GM12891 (cell line): ENCODE measurements at regions not wholly inside any gene's neighbourhood (a gene's known extent, or its start where the extent isn't known, plus 50 kb on each side); places are given as distances from the start of the nearest gene placed in this dataset.

Source experiments
- PAX5 ChIP-seq: IDR thresholded peaks from 2 replicates; pipeline ENCODE4 v1.6.1; 2011; ENCODE audit warnings: low read length, moderate library complexity, mild to moderate bottlenecking; ENCODE audit not compliant: insufficient read depth, severe bottlenecking
- POLR2A ChIP-seq: IDR thresholded peaks from 2 replicates; pipeline ENCODE4 v1.6.1; 2011; ENCODE audit warnings: low read depth, low read length, control low read depth
- TAF1 ChIP-seq: IDR thresholded peaks from 2 replicates; pipeline ENCODE4 v1.6.1; 2011; ENCODE audit warnings: low read depth, low read length, control low read depth

GRCh38 chr4:164136180-164136616 lies 617.7 kb upstream of the SMIM31 start:
- TF ChIP-seq POLR2A (no peak), TAF1 (no peak), PAX5 (no peak)
